Tibial nerve (tissue), 4 donors: ENCODE measurements at regions not wholly inside any gene's neighbourhood (a gene's known extent, or its start where the extent isn't known, plus 50 kb on each side); places are given as distances from the start of the nearest gene placed in this dataset.
"Not testable (repeated sequence)": the region's sequence is repeated elsewhere in the genome, so short reads cannot be mapped to it uniquely, and the experiment has no call there.

Experiments used
- DNase-seq, 2 donors: peaks; one replicate each; pipeline ENCODE4 v3.0.0-alpha.2; 2019; ENCODE audit warnings: low spot score in 2 of 2
- H3K27ac ChIP-seq, 4 donors: fragments of 200-600 bp; sonication (generic) in 3 of 4; one replicate each; pipeline ENCODE4 v1.5.1; 2017 to 2019; ENCODE audit warnings: mild to moderate bottlenecking in 1 of 4
- H3K27me3 ChIP-seq, 2 donors: fragments of 200-600 bp; sonication (generic) in 1 of 2; one replicate each; pipeline versions ENCODE4 v1.5.1 to v1.6.0; 2017 to 2019
- H3K36me3 ChIP-seq, 3 donors: fragments of 200-600 bp; sonication (generic); one replicate each; pipeline ENCODE4 v1.5.1; 2018 to 2019
- H3K4me1 ChIP-seq, 4 donors: fragments of 200-600 bp; sonication (generic) in 3 of 4; one replicate each; pipeline ENCODE4 v1.5.1; 2017 to 2019
- H3K4me3 ChIP-seq, 4 donors: fragments of 200-600 bp; sonication (generic) in 3 of 4; one replicate each; pipeline ENCODE4 v1.5.1; 2017 to 2019; ENCODE audit warnings: mild to moderate bottlenecking in 1 of 4, moderate library complexity in 1 of 4
- H3K9me3 ChIP-seq, 4 donors: fragments of 200-600 bp; sonication (generic) in 3 of 4; one replicate each; pipeline ENCODE4 v1.5.1; 2017 to 2019
- EP300 ChIP-seq, 2 donors: sonication (generic); formaldehyde crosslinking; IDR thresholded peaks; one replicate each; pipeline ENCODE4 v1.6.1; 2017; ENCODE audit warnings: antibody characterized with exemption in 2 of 2, mild to moderate bottlenecking in 1 of 2
- POLR2A ChIP-seq, 2 donors: fragments of 450-650 bp; IDR thresholded peaks; one replicate each; pipeline ENCODE4 v1.6.1; 2017; ENCODE audit warnings: antibody characterized with exemption in 2 of 2, mild to moderate bottlenecking in 2 of 2, moderate library complexity in 2 of 2
- WGBS, 2 donors: methylation state at CpG; one replicate each; pipeline ENCODE4 v1.1.5; 2018; 5-methylcytosine and 5-hydroxymethylcytosine counted together
- TF ChIP-seq, protein P1 (sequence below), 5 experiments: fragments of 200-600 bp in 3 of 5; fragments of 450-650 bp in 2 of 5; sonication (generic) in 3 of 5; IDR thresholded peaks; one replicate each; pipeline ENCODE4 v1.5.1; 2016 to 2019; ENCODE audit warnings: antibody characterized with exemption in 5 of 5, mild to moderate bottlenecking in 3 of 5, moderate library complexity in 2 of 5

- WGBS, 2 donors = 50 to 51% methylated on average over 2 of the region's 2 CpGs
- H3K4me1 ChIP-seq = no peaks in the 10 kb centered on the region
- DNase-seq = no peak
- no peaks in the 10 kb centered on the region for H3K36me3 ChIP-seq
- H3K27ac ChIP-seq = no peak overlapping the region
- peaks cover 0 to 16% of the 10 kb centered on the region in 2 donors for H3K27me3 ChIP-seq
- no peak overlapping the region for H3K4me3 ChIP-seq
- no peaks in the 10 kb centered on the region for H3K9me3 ChIP-seq
- TF ChIP-seq EP300 (IDR thresholded peaks at IDR 0.05) = no peak
- TF ChIP-seq, protein P1, sequence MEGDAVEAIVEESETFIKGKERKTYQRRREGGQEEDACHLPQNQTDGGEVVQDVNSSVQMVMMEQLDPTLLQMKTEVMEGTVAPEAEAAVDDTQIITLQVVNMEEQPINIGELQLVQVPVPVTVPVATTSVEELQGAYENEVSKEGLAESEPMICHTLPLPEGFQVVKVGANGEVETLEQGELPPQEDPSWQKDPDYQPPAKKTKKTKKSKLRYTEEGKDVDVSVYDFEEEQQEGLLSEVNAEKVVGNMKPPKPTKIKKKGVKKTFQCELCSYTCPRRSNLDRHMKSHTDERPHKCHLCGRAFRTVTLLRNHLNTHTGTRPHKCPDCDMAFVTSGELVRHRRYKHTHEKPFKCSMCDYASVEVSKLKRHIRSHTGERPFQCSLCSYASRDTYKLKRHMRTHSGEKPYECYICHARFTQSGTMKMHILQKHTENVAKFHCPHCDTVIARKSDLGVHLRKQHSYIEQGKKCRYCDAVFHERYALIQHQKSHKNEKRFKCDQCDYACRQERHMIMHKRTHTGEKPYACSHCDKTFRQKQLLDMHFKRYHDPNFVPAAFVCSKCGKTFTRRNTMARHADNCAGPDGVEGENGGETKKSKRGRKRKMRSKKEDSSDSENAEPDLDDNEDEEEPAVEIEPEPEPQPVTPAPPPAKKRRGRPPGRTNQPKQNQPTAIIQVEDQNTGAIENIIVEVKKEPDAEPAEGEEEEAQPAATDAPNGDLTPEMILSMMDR (IDR thresholded peaks at IDR 0.05) = no peak
- no peak for TF ChIP-seq POLR2A (IDR thresholded peaks at IDR 0.05)
These were observed 192.5 kb upstream of the AGTR2 start for GRCh38 chrX:115978068-115978467.

DNA sequence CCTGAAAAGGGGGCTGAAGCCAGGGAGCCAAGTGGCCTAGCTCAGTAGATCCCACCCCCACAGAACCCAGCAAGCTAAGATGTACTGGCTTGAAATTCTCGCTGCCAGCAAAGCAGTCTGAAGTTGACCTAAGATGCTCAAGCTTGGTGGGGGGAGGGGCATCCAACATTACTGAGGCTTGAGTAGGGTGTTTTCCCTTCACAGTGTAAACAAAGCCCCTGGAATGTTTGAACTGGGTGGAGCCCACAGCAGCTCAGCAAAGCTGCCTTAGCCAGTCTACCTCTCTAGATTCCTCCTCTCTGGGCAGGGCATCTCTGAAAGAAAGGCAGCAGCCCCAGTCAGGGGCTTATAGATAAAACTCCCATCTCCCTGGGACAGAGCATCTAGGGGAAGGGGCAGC lies 187.4 kb upstream of the AGTR2 start:
- not testable (repeated sequence) for H3K4me3 ChIP-seq, DNase-seq, H3K36me3 ChIP-seq, H3K4me1 ChIP-seq, H3K9me3 ChIP-seq, H3K27ac ChIP-seq
- H3K27me3 ChIP-seq = peaks cover 0 to 26% of the 10 kb centered on the region in 2 donors
- WGBS, 2 donors = 45 to 86% methylated on average over 1 of the region's 1 CpG

DNA sequence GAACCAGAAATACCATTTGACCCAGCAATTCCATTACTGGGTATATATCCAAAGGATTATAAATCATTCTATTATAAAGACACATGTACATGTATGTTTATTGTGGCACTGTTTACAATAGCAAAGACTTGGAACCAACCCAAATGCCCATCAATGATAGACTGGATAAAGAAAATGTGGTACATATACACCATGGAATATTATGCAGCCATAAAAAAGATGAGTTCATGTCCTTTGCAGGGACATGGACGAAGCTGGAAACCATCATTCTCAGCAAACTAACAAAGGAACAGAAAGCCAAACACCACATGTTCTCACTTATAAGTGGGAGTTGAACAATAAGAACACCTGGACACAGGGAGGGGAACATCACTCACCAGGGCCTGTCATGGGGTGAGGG lies 183.1 kb upstream of the AGTR2 start:
- H3K27me3 ChIP-seq = peaks cover 0 to 11% of the 10 kb centered on the region in 2 donors
- H3K27ac ChIP-seq, H3K4me1 ChIP-seq, DNase-seq, H3K4me3 ChIP-seq, H3K36me3 ChIP-seq, H3K9me3 ChIP-seq: not testable (repeated sequence)
- 75 to 83% methylated on average over 1 of the region's 1 CpG for WGBS, 2 donors

DNA sequence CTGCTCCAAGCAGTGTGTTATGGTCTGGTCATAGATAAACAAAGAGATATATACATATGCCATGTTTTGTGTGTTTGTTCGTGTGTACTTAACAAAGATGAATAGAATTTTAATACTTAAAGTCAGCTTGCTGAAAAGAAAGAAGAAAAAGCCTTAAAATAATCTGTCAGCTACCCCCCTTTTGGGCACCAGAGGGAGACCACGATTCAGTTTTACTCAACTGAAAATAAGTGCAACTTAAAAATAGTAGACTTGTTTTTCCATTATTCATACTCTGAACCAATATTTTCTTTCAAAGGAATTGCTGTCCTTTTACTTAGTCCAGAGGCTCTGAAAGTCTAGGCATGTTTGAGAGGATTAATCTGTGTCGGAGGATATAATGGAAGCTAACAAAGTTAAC lies 181.7 kb upstream of the AGTR2 start:
- H3K27ac ChIP-seq = no peak overlapping the region
- no peak for DNase-seq
- H3K9me3 ChIP-seq = no peaks in the 10 kb centered on the region
- peaks cover 0 to 3% of the 10 kb centered on the region in 2 donors for H3K27me3 ChIP-seq
- TF ChIP-seq EP300 (IDR thresholded peaks at IDR 0.05) = no peak
- no peak for TF ChIP-seq POLR2A (IDR thresholded peaks at IDR 0.05)
- TF ChIP-seq, protein P1 (IDR thresholded peaks at IDR 0.05) = no peak
- H3K4me1 ChIP-seq = no peaks in the 10 kb centered on the region
- 15% methylated on average over 3 of the region's 3 CpGs for WGBS, 2 donors
- H3K4me3 ChIP-seq = no peak overlapping the region
- no peaks in the 10 kb centered on the region for H3K36me3 ChIP-seq

GRCh38 chrX:115989686-115990085 lies 180.9 kb upstream of the AGTR2 start:
- Histone ChIP-seq H3K27ac (no peak overlapping the region), H3K4me3 (no peak overlapping the region), H3K27me3 (no peaks in the 10 kb centered on the region), H3K9me3 (no peaks in the 10 kb centered on the region), H3K36me3 (no peaks in the 10 kb centered on the region), H3K4me1 (no peaks in the 10 kb centered on the region)
- TF ChIP-seq EP300 (IDR thresholded peaks at IDR 0.05) (no peak), POLR2A (IDR thresholded peaks at IDR 0.05) (no peak)
- TF ChIP-seq, protein P1 (IDR thresholded peaks at IDR 0.05) = no peak
- no peak for DNase-seq
- WGBS, 2 donors = 18 to 34% methylated on average over 1 of the region's 1 CpG

DNA sequence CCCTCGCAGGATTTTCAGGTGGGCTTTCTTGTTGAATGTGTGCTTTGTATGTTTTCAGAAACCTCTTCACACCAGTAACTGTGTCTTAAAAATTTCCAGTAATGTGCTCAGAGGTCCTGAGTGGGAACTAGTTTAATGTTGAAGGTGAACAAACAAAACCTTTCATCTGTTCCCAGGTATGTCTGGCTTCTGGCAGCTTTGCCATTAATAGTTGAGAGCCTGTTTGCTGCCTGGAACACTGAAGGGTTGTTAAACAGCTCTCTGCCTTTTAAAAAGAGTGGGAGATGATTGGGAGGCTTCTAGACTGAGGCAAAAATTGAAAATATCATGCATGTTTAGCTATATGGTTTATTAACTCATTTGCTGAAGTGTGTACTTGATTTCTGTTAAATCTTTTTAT lies 161.2 kb upstream of the AGTR2 start:
- 73 to 76% methylated on average over 1 of the region's 1 CpG for WGBS, 2 donors
- Histone ChIP-seq H3K4me1 (no peaks in the 10 kb centered on the region), H3K9me3 (no peaks in the 10 kb centered on the region), H3K27ac (no peak overlapping the region), H3K36me3 (no peaks in the 10 kb centered on the region), H3K4me3 (no peak overlapping the region), H3K27me3 (peaks cover 0 to 15% of the 10 kb centered on the region in 2 donors)
- DNase-seq = no peak
- TF ChIP-seq EP300 (IDR thresholded peaks at IDR 0.05) (no peak), POLR2A (IDR thresholded peaks at IDR 0.05) (no peak)
- TF ChIP-seq, protein P1 (IDR thresholded peaks at IDR 0.05) = no peak
